ENCODE measurements at regions not wholly inside any gene's neighbourhood (a gene's known extent, or its start where the extent isn't known, plus 50 kb on each side); places are given as distances from the start of the nearest gene placed in this dataset.

- H2AFZ ChIP-seq (ENCODE audit: low read length) = no peak overlapping the region
- H3F3A ChIP-seq (ENCODE audit: insufficient read depth, low read length) = no peaks in the 10 kb centered on the region
- H3K27ac ChIP-seq (ENCODE audit: low read depth, low read length, poor library complexity, severe bottlenecking) = no peak overlapping the region
- H3K36me3 ChIP-seq (ENCODE audit: insufficient read depth, low read length) = no peaks in the 10 kb centered on the region
- H3K9ac ChIP-seq (ENCODE audit: low read length) = no peak overlapping the region
- H3K4me1 ChIP-seq (ENCODE audit: insufficient read depth, low read length, severe bottlenecking) = no peaks in the 10 kb centered on the region
- no peaks in the 10 kb centered on the region for H3K27me3 ChIP-seq (ENCODE audit: insufficient read depth, low read length)
- no peaks in the 10 kb centered on the region for H3K9me2 ChIP-seq (ENCODE audit: low read depth, low read length)
- H4K20me1 ChIP-seq (ENCODE audit: insufficient read depth, low read length) = no peaks in the 10 kb centered on the region
- H3K4me3 ChIP-seq (ENCODE audit: low read depth, low read length, poor library complexity, severe bottlenecking) = no peak overlapping the region
- no peaks in the 10 kb centered on the region for H3K79me2 ChIP-seq (ENCODE audit: insufficient read depth, low read length)
- H3K9me3 ChIP-seq (ENCODE audit: low read length) = no peaks in the 10 kb centered on the region
- H3K4me2 ChIP-seq (ENCODE audit: low read length) = no peak overlapping the region
- TF ChIP-seq, protein P1, sequence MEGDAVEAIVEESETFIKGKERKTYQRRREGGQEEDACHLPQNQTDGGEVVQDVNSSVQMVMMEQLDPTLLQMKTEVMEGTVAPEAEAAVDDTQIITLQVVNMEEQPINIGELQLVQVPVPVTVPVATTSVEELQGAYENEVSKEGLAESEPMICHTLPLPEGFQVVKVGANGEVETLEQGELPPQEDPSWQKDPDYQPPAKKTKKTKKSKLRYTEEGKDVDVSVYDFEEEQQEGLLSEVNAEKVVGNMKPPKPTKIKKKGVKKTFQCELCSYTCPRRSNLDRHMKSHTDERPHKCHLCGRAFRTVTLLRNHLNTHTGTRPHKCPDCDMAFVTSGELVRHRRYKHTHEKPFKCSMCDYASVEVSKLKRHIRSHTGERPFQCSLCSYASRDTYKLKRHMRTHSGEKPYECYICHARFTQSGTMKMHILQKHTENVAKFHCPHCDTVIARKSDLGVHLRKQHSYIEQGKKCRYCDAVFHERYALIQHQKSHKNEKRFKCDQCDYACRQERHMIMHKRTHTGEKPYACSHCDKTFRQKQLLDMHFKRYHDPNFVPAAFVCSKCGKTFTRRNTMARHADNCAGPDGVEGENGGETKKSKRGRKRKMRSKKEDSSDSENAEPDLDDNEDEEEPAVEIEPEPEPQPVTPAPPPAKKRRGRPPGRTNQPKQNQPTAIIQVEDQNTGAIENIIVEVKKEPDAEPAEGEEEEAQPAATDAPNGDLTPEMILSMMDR (IDR thresholded peaks at IDR 0.05; ENCODE audit: low read length) = no peak
- no peak for TF ChIP-seq EZH2 (IDR thresholded peaks at IDR 0.05; ENCODE audit: borderline replicate concordance, low read length)
Measured at GRCh38 chr12:108401964-108402363, 62.9 kb upstream of the CMKLR1 start.

DNA sequence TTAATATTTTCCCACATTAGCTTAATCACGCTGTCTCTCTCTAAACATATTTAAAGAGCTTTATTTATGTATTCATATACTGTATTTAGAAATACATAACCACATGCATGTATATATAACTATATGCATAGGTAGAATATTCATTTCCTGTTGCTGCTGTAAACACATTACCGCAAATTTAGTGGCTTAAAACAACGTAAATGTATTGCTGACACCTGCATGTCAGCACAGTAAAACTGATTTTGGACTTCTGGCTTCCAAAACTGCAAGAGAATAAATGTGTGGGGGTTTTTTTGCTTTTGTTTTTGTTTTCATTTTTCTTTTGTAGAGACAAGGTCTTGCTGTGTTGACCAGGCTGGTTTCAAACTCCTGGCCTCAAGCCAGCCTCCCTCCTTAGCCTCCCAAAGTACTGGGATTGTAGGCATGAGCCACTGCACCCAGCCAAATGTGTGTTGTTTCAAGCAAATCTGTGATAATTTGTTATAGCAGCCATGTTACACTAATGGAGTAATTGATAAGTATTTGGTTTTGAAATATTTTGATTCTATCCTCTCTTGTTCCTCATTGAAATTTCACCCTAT is 61.9 kb upstream of the CMKLR1 start:
- H3K9ac ChIP-seq (ENCODE audit: low read length) = no peak overlapping the region
- H3K9me3 ChIP-seq (ENCODE audit: low read length) = no peaks in the 10 kb centered on the region
- no peaks in the 10 kb centered on the region for H3K27me3 ChIP-seq (ENCODE audit: insufficient read depth, low read length)
- no peaks in the 10 kb centered on the region for H3K36me3 ChIP-seq (ENCODE audit: insufficient read depth, low read length)
- no peak for TF ChIP-seq EZH2 (IDR thresholded peaks at IDR 0.05; ENCODE audit: borderline replicate concordance, low read length)
- TF ChIP-seq, protein P1 (IDR thresholded peaks at IDR 0.05; ENCODE audit: low read length) = no peak
- H3F3A ChIP-seq (ENCODE audit: insufficient read depth, low read length) = no peaks in the 10 kb centered on the region
- no peaks in the 10 kb centered on the region for H4K20me1 ChIP-seq (ENCODE audit: insufficient read depth, low read length)
- no peaks in the 10 kb centered on the region for H3K79me2 ChIP-seq (ENCODE audit: insufficient read depth, low read length)
- H3K4me1 ChIP-seq (ENCODE audit: insufficient read depth, low read length, severe bottlenecking) = no peaks in the 10 kb centered on the region
- H3K9me2 ChIP-seq (ENCODE audit: low read depth, low read length) = no peaks in the 10 kb centered on the region
- H3K27ac ChIP-seq (ENCODE audit: low read depth, low read length, poor library complexity, severe bottlenecking) = no peak overlapping the region
- H3K4me2 ChIP-seq (ENCODE audit: low read length) = no peak overlapping the region
- no peak overlapping the region for H3K4me3 ChIP-seq (ENCODE audit: low read depth, low read length, poor library complexity, severe bottlenecking)
- H2AFZ ChIP-seq (ENCODE audit: low read length) = no peak overlapping the region

DNA sequence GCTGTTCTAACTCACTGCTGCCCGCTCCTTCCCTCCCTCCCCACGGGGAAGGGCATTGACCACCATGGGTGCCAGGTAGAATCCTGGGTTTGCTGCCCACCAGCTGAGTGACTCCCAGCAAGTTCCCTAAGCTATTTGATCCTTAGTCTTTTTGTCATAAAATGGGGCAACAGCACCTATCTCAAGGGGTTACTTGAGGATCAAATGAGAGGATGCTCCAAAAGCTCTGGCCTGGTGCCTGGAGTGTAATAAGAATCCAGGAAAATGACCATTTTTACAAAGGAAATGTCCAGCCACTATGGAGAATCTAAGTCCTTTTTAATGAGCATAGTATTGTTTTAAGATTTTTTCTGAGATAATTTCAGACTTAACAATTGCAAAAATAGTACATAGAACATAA is 61.4 kb upstream of the CMKLR1 start:
- Histone ChIP-seq H3K9ac (ENCODE audit: low read length) (no peak overlapping the region), H3K27ac (ENCODE audit: low read depth, low read length, poor library complexity, severe bottlenecking) (no peak overlapping the region), H3K4me1 (ENCODE audit: insufficient read depth, low read length, severe bottlenecking) (no peaks in the 10 kb centered on the region), H3K4me2 (ENCODE audit: low read length) (no peak overlapping the region), H4K20me1 (ENCODE audit: insufficient read depth, low read length) (no peaks in the 10 kb centered on the region), H3K9me2 (ENCODE audit: low read depth, low read length) (no peaks in the 10 kb centered on the region), H3K79me2 (ENCODE audit: insufficient read depth, low read length) (no peaks in the 10 kb centered on the region), H3F3A (ENCODE audit: insufficient read depth, low read length) (no peaks in the 10 kb centered on the region), H3K4me3 (ENCODE audit: low read depth, low read length, poor library complexity, severe bottlenecking) (no peak overlapping the region), H3K36me3 (ENCODE audit: insufficient read depth, low read length) (no peaks in the 10 kb centered on the region), H3K9me3 (ENCODE audit: low read length) (no peaks in the 10 kb centered on the region), H3K27me3 (ENCODE audit: insufficient read depth, low read length) (no peaks in the 10 kb centered on the region), H2AFZ (ENCODE audit: low read length) (no peak overlapping the region)
- no peak for TF ChIP-seq EZH2 (IDR thresholded peaks at IDR 0.05; ENCODE audit: borderline replicate concordance, low read length)
- TF ChIP-seq, protein P1 (IDR thresholded peaks at IDR 0.05; ENCODE audit: low read length) = no peak

All from OCI-LY1 (cell line).